HCT116 (cell line): ENCODE measurements at regions not wholly inside any gene's neighbourhood (a gene's known extent, or its start where the extent isn't known, plus 50 kb on each side); places are given as distances from the start of the nearest gene placed in this dataset.

ENCODE experiments used
- CEBPB ChIP-seq: IDR thresholded peaks from 2 replicates; pipeline ENCODE4 v1.6.1; 2012; ENCODE audit warnings: low read depth
- CTCF ChIP-seq, 3 experiments: fragments of 200-600 bp in 1 of 3; sonication (generic) in 1 of 3; IDR thresholded peaks in 2 of 3; conservative IDR thresholded peaks in 1 of 3; 2 replicates each; pipeline ENCODE4 v1.5.1; 2012 to 2017; ENCODE audit warnings: low read depth in 2 of 3, low read length in 2 of 3, antibody characterized with exemption in 1 of 3, borderline replicate concordance in 1 of 3, control low read depth in 1 of 3, mild to moderate bottlenecking in 1 of 3, mixed read lengths in 1 of 3, mixed run types in 1 of 3, moderate library complexity in 1 of 3; ENCODE audit not compliant: insufficient read depth in 1 of 3
- EGR1 ChIP-seq: IDR thresholded peaks from 2 replicates; pipeline ENCODE4 v1.6.1; 2012; ENCODE audit warnings: low read depth
- EZH2 ChIP-seq: fragments of 200-600 bp; sonication (generic); IDR thresholded peaks from 2 replicates; pipeline ENCODE4 v1.6.1; 2017; ENCODE audit warnings: antibody characterized with exemption, mixed run types
- EZH2phosphoT487 ChIP-seq: fragments of 200-600 bp; IDR thresholded peaks from 2 replicates; pipeline ENCODE4 v1.6.1; 2018; ENCODE audit warnings: antibody characterized with exemption, borderline replicate concordance
- POLR2A ChIP-seq: IDR thresholded peaks from 2 replicates; pipeline ENCODE4 v1.7.0; 2011; ENCODE audit warnings: borderline replicate concordance; ENCODE audit not compliant: insufficient read depth, insufficient read length; ENCODE audit errors: extremely low read depth
- POLR2AphosphoS5 ChIP-seq: IDR thresholded peaks from 2 replicates; pipeline ENCODE4 v1.6.1; 2011; ENCODE audit warnings: mild to moderate bottlenecking, low read depth, low read length, moderate library complexity
- RAD21 ChIP-seq: IDR thresholded peaks from 2 replicates; pipeline ENCODE4 v1.6.1; 2012; ENCODE audit warnings: low read depth, mild to moderate bottlenecking
- SP1 ChIP-seq: IDR thresholded peaks from 2 replicates; pipeline ENCODE4 v1.6.1; 2012; ENCODE audit warnings: low read depth
- ZFX ChIP-seq: fragments of 450-650 bp; IDR thresholded peaks from 2 replicates; pipeline ENCODE4 v1.6.1; 2017
- TF ChIP-seq, protein P1 (sequence below): IDR thresholded peaks from 2 replicates; pipeline ENCODE4 v1.6.1; 2012

GRCh38 chr3:181764544-181764943 lies 52.8 kb downstream of the SOX2 start:
- TF ChIP-seq CTCF (IDR thresholded peaks at IDR 0.05 in 2 of 3, conservative IDR thresholded peaks at IDR 0.05 in 1 of 3; ENCODE audit: borderline replicate concordance in 1 of 3, insufficient read depth in 1 of 3, low read depth in 2 of 3, low read length in 2 of 3) (no peak), POLR2A (no peak), CEBPB (no peak), EGR1 (no peak), POLR2AphosphoS5 (no peak), ZFX (no peak), EZH2 (no peak), RAD21 (no peak), EZH2phosphoT487 (no peak), SP1 (no peak)
- TF ChIP-seq, protein P1, sequence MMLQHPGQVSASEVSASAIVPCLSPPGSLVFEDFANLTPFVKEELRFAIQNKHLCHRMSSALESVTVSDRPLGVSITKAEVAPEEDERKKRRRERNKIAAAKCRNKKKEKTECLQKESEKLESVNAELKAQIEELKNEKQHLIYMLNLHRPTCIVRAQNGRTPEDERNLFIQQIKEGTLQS, result no peak
